Amniotic epithelial cell (primary cell): ENCODE measurements at regions not wholly inside any gene's neighbourhood (a gene's known extent, or its start where the extent isn't known, plus 50 kb on each side); places are given as distances from the start of the nearest gene placed in this dataset.
"Not testable (repeated sequence)": the region's sequence is repeated elsewhere in the genome, so short reads cannot be mapped to it uniquely, and the experiment has no call there.

Experiments
- DNase-seq: peaks from one replicate; pipeline ENCODE4 v3.0.0-alpha.2; 2010; ENCODE audit warnings: low read depth

DNA sequence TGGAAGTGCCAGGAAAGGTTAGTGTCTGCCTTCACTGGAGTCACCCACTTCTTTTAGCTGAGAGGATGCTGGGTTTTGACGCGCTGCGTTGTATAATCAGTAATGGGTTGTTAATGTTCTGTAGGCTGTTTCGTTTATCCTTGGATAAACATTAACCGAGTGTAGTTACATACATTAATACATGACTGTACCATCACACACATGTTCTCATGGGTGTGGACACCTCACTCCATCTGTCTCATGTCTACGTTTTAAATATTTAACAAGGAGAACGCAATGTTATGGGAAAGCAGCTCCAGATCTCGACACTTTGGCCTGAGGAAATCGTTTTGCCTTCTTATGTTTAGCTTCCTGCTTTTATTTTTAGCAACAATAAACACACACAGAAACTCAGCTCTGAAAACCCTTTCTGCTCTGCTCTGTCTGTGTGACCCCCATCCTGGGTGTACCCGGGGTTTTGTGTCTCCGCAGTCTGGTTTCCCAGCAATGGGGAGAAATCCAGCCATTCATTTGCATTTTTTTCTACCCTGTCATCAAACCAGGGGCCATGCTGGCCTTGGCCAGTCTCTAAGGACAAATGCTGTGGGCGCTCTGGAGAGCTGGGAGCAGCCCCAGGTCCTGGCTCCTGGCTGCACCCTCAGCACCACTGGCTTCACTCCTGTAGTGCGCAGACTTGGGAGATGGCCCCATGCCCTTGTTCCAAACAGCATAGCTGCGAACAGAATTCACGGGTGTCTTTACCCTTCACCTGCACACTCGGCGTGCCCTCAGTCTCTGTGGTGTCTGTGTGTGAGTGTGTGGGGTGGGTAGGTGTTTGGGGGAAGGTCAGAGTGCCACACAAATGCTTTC, 110.8 kb downstream of the ERMARD start:
- DNase-seq: no peak

DNA sequence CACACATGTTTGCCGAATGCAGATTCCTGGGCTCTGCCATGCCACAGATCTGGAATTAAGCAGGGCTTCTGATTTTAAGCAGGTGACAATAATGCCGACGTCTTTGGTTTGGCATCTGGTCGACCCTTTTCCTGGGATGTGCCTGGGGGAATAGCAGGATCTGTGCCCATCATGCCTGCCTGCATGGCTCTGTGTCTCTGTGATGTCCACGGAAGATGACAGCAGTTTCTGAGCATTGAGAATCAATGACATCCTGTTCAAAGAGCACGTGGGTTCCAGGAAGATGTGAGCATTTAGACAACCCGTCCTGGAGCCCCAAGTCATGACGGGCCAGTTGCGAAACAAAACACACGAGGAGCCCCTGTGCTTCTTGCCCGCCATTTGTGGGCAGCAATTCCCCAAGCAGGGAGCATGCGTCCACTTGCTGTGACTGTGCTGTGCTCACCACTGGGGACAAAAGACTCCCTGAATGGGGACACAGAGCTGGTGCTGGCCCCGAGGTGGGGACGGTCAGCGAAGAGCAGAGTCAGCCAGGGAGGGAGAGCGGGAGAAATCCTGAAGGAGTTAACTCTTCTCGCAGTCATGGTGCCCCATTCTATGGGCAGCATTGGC, 110.1 kb downstream of the ERMARD start:
- no peak for DNase-seq

- DNase-seq: no peak
Observed at GRCh38 chr6:169859978-169860703, 108.7 kb downstream of the ERMARD start.

- DNase-seq: no peak
Observed at GRCh38 chr6:169859401-169859977, 108.1 kb downstream of the ERMARD start.

DNA sequence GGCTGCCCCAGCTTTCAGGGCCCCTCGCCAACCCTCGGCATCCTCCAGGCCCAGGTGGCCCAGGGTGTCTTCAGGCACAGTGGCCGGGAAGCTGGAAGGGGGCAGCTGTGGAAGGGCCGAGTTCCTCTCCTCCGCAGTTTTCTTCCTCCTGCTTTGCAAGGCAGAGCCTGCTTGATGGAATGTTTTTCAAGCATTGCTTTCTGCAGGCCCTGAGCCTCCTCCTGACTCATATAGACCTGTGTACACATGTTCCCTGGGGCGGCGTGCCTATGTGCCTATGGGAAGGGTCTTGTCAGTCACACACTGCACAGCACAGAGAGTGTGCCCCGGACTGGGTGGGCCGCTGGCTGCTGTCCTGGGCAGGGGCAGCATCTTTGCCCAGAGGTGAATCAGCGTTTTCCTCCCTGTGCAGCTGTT, 107.5 kb downstream of the ERMARD start:
- DNase-seq: no peak

GRCh38 chr6:169858293-169858934, 107.0 kb downstream of the ERMARD start:
- no peak for DNase-seq

- DNase-seq: no peak
Observed at GRCh38 chr6:169857343-169858292, 106.2 kb downstream of the ERMARD start.

DNA sequence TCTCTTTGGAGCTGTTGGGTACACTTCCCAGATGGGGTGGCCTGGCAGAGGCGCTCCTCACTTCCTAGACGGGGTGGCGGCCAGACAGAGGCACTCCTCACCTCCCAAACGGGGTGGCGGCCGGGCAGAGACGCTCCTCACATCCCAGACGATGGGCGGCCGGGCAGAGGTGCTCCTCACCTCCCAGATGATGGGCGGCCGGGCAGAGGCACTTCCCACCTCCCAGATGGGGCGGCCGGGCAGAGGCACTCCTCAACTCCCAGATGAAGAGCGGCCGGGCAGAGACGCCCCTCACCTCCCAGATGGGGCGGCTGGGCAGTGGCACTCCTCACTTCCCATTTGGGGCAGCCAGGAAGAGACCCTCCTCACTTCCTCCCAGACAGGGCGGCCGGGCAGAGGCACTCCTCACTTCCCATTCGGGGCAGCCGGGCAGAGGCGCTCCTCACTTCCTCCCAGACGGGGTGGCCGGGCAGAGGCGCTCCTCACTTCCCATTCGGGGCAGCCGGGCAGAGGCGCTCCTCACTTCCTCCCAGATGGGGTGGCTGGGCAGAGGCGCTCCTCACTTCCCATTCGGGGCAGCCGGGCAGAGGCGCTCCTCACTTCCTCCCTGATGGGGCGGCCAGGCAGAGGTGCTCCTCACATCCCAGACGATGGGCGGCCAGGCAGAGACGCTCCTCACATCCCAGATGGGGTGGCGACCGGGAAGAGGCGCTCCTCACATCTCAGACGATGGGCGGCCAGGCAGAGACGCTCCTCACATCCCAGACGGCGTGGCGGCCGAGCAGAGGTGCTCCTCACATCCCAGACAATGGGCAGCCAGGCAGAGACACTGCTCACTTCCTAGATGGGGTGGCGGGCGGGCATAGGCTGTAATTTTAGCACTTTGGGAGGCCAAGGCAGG, 105.3 kb downstream of the ERMARD start:
- not testable (repeated sequence) for DNase-seq

GRCh38 chr6:169854813-169855212, 103.4 kb downstream of the ERMARD start:
- no peak for DNase-seq

DNA sequence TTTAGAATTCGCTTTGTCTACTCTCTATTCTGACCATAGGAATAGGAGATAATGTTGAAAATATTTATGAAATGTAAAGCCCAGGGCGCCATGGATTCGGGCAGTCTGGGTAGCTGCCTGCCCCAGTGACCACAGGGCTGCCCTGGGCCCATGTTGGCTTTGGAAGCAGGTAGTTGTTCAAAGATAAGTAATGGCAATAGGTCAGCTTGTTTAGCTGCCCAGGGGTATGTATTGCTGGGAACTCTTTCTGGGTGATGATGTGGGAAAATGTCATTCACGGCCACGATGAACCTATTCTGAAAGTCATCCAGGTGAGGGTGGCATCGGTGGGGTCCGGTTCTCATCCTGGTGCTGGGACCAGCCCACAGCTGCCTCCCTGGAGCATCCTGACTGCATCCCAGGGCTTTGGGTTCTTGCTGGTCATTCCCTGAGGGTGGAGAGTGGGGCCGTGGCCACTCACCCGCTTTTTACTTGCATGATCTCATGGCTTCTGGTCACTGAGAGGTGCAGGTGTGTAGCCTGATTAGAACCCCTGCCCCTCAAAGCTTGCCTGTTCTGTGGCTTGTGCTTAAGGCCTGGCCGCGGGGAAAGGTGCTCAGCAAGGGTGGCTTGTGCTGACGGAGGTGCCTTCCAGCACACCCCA, 102.8 kb downstream of the ERMARD start:
- no peak for DNase-seq

DNA sequence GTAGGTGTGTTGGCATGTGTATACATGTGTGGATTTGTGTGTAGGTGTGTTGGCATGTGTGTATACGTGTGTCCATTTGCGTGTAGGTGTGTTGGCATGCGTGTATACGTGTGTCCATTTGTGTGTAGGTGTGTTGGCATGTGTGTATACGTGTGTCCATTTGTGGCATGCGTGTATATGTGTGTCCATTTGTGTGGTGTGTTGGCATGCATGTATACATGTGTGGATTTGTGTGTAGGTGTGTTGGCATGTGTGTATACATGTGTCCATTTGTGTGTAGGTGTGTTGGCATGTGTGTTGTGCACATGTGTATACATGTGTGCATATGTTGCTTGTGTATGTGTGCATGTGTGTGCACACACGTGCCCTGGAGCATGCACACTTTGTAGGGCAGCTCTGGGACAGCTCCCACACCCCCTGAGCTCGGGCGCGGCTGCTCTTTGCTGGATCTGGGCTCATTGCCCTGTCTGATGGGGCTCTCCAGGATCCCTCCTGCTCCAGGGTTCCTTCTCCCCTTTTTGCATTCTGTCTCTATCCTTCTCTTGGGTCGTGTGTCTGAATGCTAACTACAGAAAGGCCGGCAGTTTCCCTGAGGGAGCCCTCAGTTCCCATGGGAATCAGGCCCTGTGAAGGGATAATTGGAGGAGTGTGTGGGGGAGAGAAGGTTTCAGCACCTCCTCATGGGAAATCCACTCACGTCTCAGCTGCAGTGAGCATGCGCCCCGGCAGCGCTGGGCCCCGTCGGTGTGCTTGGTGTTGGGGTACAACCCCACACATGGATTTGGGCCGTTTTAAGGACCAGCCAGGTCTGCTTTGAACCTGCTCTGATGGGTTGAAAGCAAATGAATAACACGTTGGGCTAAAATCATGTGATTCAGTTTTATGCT, 102.0 kb downstream of the ERMARD start:
- DNase-seq: no peak

DNA sequence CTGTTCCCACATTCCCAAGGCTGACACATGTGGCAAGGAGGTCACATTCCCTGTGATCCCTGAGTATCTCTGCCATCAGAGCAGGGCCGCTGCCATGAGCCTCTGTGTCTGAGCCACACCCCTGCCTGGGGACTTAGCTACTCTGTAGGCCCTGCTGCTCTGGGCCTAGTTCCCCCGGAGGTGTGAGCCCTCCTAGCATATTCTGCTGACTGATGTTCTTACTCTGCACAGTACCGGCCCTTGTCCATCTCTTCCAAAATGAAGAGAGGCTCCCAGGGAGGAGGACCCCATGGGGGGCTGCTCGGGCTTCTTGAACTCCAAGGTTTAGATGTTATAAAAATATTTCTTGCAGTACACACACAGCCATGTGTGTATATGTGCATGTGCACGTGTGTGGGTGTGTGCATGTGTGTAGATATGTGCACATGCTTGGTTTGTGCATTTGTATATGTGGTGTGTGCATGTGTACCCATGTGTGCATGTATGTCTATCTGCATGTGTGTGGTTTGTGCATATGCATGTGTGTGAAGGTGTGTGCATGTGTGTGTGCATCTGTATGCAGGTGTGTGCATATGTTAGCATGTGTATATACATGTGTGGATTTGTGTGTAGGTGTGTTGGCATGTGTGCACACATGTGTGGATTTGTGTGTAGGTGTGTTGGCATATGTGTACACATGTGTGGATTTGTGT, 101.2 kb downstream of the ERMARD start:
- DNase-seq: no peak

DNA sequence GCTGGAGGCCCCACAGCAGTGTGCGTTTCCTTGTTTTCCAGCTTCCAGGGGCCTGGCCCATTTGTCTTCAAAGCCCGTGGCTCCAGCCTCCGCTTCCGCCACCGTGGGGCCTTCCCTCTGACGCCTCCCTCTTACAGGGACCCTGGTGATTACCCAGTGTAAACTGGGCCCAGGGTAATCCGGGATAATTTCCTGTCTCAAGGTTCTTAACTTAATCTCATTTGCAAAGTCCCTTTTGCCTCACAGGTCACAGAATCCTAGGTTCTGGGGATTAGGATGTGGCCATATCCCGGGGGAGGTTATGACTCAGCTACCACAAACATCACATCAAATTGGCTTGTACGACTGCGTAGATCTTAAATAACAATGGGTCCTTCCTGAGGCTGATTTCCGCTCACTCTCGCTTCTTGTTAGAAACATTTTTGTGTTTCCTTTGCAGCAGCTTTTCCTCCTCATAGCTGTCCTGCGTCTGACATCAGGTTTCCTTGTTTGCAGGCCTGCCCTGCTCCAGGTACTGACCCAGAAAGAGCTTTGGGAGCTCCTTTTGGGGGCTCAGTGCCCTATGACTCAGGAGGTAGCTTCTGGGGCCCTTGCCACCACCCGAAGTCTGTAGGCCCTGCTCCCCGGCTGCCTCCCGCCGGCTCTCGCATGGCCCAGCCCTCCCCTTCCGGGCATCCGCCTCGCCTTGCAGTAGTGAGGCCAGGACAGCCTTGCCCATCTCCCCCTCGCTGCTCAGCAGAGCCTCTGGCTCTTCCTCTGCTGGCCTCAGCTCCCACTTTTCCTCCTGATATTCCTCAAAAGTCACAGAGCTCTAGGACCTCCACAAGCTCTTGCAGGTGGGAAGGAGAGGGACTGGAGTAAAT, 100.5 kb downstream of the ERMARD start:
- peak; percentile 3 for DNase-seq

GRCh38 chr6:169850746-169851145, 99.3 kb downstream of the ERMARD start:
- no peak for DNase-seq

DNA sequence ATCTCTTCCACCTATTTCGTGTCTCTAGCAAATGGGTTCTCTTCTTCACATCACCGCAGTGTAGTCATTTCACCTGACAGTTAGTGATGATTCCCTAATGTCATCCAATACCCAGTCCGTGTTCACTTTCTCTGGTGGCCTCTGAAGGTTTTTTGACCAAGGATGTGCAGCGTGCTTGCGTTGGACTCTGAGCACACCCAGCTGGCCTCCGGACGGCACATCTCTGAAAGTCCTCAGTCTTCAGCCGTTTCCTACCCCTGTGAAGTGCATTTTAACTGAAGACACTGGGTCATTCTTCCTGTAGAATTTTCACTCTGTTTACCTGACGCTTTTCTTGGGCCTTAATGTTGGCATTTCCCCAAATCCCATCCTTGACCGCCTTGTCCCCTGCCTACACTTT, 98.7 kb downstream of the ERMARD start:
- no peak for DNase-seq

- DNase-seq: no peak
Observed at GRCh38 chr6:169849396-169849795, 98.0 kb downstream of the ERMARD start.

DNA sequence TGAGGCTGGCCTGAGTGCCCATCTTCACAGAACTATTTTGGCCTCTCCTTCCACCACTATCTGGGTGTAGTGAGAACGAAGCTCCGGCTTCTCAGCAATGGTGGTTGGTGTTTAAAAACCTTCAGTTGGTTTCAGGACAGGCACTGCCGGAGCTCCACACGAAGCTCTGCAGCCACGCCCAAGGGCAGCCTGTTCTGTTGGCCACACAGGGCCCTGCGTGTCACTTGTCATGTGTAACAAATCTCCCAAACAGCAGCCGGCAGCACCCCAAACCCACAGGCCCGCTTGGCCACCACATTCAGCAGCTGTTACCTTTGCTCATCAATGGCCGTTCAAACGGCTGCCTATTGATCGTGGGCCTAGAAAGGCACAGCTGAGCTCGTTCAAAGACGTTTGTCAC, 97.5 kb downstream of the ERMARD start:
- no peak for DNase-seq
